ENCODE measurements at regions not wholly inside any gene's neighbourhood (a gene's known extent, or its start where the extent isn't known, plus 50 kb on each side); places are given as distances from the start of the nearest gene placed in this dataset.

DNA sequence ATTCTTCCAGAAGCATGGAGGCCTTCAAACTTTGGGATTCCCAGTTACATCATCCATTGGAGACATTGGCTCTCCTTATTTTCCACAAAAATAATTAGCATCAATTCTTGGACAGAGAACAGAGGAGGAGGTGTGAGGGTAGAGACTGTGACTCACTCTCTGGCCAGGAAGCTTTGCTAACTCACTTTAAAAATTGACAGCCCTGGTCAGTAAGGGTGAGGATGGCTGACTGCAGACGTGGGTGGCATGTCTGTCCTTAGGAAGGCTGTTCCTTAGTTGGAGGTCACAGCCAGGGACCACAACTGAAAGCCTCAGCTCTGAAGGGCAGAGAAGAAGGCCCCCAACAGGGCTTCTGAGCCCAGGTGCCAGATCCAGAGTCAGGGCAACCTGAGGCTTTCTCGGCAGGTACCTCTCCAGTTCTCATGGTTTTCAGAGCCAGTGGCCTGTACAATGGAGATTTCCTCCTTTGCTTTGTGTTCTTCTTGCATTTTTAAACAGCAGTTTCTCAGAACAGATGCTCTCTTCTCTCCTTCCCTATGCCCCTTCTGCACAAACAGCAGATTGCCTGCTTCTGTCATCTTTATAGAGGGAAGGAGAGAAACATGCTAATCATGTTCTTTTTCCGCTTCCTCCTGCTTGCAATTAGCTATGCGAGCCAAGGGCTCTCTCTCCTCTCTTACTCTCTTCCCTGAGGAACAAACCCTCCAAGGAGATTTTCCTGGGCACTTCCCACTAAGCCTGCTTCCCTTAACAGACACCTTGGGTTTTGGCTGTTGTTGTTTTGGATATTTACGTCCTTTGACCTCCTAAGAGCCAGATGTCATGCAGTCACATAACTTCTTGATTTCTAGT, 92.5 kb upstream of the ZNF366 start:
- H3K4me1 ChIP-seq (ENCODE audit: insufficient read depth, insufficient read length): no peaks in the 10 kb centered on the region
- TF ChIP-seq YY1 (IDR thresholded peaks at IDR 0.05; ENCODE audit: insufficient read depth, insufficient read length) (no peak), SUZ12 (IDR thresholded peaks at IDR 0.05; ENCODE audit: extremely low read depth, insufficient read depth, insufficient read length) (no peak), ZNF274 (IDR thresholded peaks at IDR 0.05; ENCODE audit: low read depth, low read length) (no peak)
- no peaks in the 10 kb centered on the region for H3K36me3 ChIP-seq (ENCODE audit: insufficient read depth, insufficient read length, low read length)
- H3K9me3 ChIP-seq (ENCODE audit: insufficient read depth, low read length): peaks cover 16% of the 10 kb centered on the region
- H3K27me3 ChIP-seq (ENCODE audit: insufficient read depth, insufficient read length): no peaks in the 10 kb centered on the region
- DNase-seq (ENCODE audit: low read depth, low spot score): no peak
- H3K4me3 ChIP-seq (ENCODE audit: insufficient read length, low read depth): no peak overlapping the region
- H3K9ac ChIP-seq (ENCODE audit: insufficient read length, low read depth): no peak overlapping the region

DNA sequence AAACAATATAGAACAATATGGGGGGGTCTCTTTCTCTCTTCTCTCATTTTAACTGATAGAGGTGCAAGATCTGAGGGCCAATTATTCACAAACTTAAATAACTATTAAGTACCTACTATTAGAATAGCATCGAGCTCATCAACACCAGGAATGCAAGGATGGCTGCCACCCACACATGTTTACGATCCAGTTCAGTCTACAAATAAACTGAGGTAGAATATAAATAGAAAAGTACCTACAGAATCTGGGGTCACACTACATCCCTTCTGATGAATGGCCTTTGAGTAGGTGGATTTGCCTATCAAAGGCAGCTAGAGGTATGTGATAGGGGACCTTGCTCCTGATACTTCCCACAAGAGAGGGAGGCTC, 91.8 kb upstream of the ZNF366 start:
- TF ChIP-seq ZNF274 (IDR thresholded peaks at IDR 0.05; ENCODE audit: low read depth, low read length): no peak
- no peak for TF ChIP-seq SUZ12 (IDR thresholded peaks at IDR 0.05; ENCODE audit: extremely low read depth, insufficient read depth, insufficient read length)
- no peak for TF ChIP-seq YY1 (IDR thresholded peaks at IDR 0.05; ENCODE audit: insufficient read depth, insufficient read length)
- H3K9ac ChIP-seq (ENCODE audit: insufficient read length, low read depth): no peak overlapping the region

DNA sequence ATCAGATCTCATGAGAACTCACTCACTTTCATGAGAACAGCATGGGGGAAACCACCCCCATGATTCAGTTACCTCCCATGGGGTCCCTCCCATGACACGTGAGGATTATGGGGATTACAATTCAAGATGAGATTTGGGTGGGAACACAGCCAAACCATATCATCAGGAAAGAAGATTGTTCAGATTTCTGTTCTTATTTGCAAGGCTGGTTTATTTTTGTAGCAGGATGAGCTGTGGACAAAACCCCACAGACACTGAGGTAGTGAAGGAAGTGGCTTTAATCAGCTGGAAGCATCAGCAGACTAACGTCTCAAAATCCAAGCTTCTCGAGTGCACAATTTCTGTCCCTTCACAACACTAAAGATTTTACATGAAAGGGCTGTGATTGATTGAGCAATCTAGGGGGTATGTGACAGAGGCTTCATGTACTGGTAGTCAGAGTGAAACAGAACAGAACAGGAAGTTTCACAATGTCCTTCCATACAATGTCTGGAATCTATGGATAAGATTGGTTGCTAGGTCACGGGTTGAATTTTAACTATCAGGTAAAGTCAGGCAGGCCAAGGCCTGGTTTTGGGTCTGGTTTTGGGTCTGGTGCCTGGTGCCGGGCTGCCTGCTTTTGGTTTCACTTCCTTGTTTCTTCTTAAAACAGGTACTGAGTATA, 91.3 kb upstream of the ZNF366 start:
- Histone ChIP-seq H3K4me3 (ENCODE audit: insufficient read length, low read depth) (no peak overlapping the region), H3K9ac (ENCODE audit: insufficient read length, low read depth) (no peak overlapping the region), H3K4me1 (ENCODE audit: insufficient read depth, insufficient read length) (no peaks in the 10 kb centered on the region), H3K9me3 (ENCODE audit: insufficient read depth, low read length) (peaks cover 16% of the 10 kb centered on the region), H3K36me3 (ENCODE audit: insufficient read depth, insufficient read length, low read length) (no peaks in the 10 kb centered on the region), H3K27me3 (ENCODE audit: insufficient read depth, insufficient read length) (no peaks in the 10 kb centered on the region)
- no peak for DNase-seq (ENCODE audit: low read depth, low spot score)
- TF ChIP-seq SUZ12 (IDR thresholded peaks at IDR 0.05; ENCODE audit: extremely low read depth, insufficient read depth, insufficient read length): no peak

More for the DNA sequence above, 91.8 kb upstream of the ZNF366 start:
- Histone ChIP-seq H3K27me3 (ENCODE audit: insufficient read depth, insufficient read length) (no peaks in the 10 kb centered on the region), H3K4me1 (ENCODE audit: insufficient read depth, insufficient read length) (no peaks in the 10 kb centered on the region), H3K36me3 (ENCODE audit: insufficient read depth, insufficient read length, low read length) (no peaks in the 10 kb centered on the region), H3K4me3 (ENCODE audit: insufficient read length, low read depth) (no peak overlapping the region), H3K9me3 (ENCODE audit: insufficient read depth, low read length) (peaks cover 16% of the 10 kb centered on the region)
- no peak for DNase-seq (ENCODE audit: low read depth, low spot score)

DNA sequence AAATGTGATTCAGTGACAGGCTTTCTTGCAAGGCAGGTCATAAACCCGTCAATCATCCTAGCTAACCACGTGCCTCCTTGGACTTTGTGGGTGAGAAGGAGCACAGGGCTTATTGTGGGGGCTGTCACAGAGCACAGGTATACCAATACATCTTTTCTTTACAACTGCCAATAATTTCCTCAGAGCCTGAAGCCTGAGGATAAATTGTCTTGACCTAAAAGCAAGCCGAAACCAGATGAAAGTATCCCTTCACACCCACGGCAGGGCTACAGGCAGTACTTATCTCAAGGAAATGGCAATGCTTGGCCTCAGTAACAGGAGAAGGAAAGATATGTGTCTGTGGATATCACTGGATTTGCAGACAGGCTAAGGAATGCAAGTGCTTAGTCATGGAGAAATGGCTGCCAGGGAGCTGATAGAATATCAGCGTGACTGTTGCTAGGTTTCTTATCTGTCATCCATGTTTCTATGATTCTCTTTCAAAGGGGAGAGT, 90.3 kb upstream of the ZNF366 start:
- no peak overlapping the region for H3K4me3 ChIP-seq (ENCODE audit: insufficient read length, low read depth)
- H3K27me3 ChIP-seq (ENCODE audit: insufficient read depth, insufficient read length): no peaks in the 10 kb centered on the region
- no peaks in the 10 kb centered on the region for H3K4me1 ChIP-seq (ENCODE audit: insufficient read depth, insufficient read length)
- no peaks in the 10 kb centered on the region for H3K36me3 ChIP-seq (ENCODE audit: insufficient read depth, insufficient read length, low read length)
- no peak overlapping the region for H3K9ac ChIP-seq (ENCODE audit: insufficient read length, low read depth)
- H3K9me3 ChIP-seq (ENCODE audit: insufficient read depth, low read length): peaks cover 16% of the 10 kb centered on the region
- TF ChIP-seq YY1 (IDR thresholded peaks at IDR 0.05; ENCODE audit: insufficient read depth, insufficient read length) (no peak), ZNF274 (IDR thresholded peaks at IDR 0.05; ENCODE audit: low read depth, low read length) (no peak), SUZ12 (IDR thresholded peaks at IDR 0.05; ENCODE audit: extremely low read depth, insufficient read depth, insufficient read length) (no peak)
- no peak for DNase-seq (ENCODE audit: low read depth, low spot score)

DNA sequence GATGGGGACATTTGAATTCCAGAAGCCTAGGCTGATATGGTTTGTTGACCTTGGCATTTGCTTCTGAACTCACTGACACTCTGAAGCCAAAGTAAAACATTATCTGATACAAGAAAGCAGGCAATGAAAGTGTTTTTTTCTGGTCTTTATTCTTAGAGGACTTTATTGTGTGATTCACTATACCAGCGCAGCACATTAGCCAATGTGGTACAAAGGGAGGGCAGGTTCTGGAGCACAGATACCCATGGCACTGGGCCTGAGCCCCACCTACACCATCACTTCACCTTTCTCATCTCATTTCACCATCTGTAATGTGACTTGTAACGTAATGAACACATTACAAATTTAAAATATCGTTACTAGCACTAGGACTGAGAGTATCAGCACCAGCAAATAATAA, 89.7 kb upstream of the ZNF366 start:
- H3K36me3 ChIP-seq (ENCODE audit: insufficient read depth, insufficient read length, low read length): no peaks in the 10 kb centered on the region
- no peak overlapping the region for H3K9ac ChIP-seq (ENCODE audit: insufficient read length, low read depth)

DNA sequence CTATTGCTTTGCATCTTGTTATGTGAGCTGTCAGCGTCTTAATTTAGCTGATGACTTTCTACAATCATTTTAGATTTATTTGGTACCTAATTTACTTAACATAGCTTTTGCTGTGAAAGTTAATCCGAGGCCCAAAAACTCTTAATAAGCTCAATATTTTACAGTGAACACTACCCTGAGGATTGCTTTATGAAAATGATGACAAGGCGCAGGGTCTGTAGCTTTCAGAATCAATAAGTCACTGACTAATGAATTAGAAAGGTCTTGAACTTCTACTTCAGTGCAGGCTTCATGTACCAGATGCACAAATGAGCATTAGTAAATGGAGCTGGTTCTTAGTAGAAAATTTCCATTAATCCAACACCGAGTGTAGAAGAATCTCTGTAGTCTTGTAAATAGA, 81.4 kb upstream of the ZNF366 start:
- H3K9me3 ChIP-seq (ENCODE audit: insufficient read depth, low read length): no peaks in the 10 kb centered on the region
- H3K4me1 ChIP-seq (ENCODE audit: insufficient read depth, insufficient read length): no peaks in the 10 kb centered on the region
- H3K4me3 ChIP-seq (ENCODE audit: insufficient read length, low read depth): no peak overlapping the region
- DNase-seq (ENCODE audit: low read depth, low spot score): no peak
- no peaks in the 10 kb centered on the region for H3K36me3 ChIP-seq (ENCODE audit: insufficient read depth, insufficient read length, low read length)
- TF ChIP-seq ZNF274 (IDR thresholded peaks at IDR 0.05; ENCODE audit: low read depth, low read length) (no peak), SUZ12 (IDR thresholded peaks at IDR 0.05; ENCODE audit: extremely low read depth, insufficient read depth, insufficient read length) (no peak), YY1 (IDR thresholded peaks at IDR 0.05; ENCODE audit: insufficient read depth, insufficient read length) (no peak)
- H3K9ac ChIP-seq (ENCODE audit: insufficient read length, low read depth): no peak overlapping the region
- H3K27me3 ChIP-seq (ENCODE audit: insufficient read depth, insufficient read length): no peaks in the 10 kb centered on the region

More for the DNA sequence above, 89.7 kb upstream of the ZNF366 start:
- Histone ChIP-seq H3K4me1 (ENCODE audit: insufficient read depth, insufficient read length) (no peaks in the 10 kb centered on the region), H3K9me3 (ENCODE audit: insufficient read depth, low read length) (peaks cover 16% of the 10 kb centered on the region), H3K27me3 (ENCODE audit: insufficient read depth, insufficient read length) (no peaks in the 10 kb centered on the region), H3K4me3 (ENCODE audit: insufficient read length, low read depth) (no peak overlapping the region)
- no peak for DNase-seq (ENCODE audit: low read depth, low spot score)
- no peak for TF ChIP-seq ZNF274 (IDR thresholded peaks at IDR 0.05; ENCODE audit: low read depth, low read length)
- TF ChIP-seq YY1 (IDR thresholded peaks at IDR 0.05; ENCODE audit: insufficient read depth, insufficient read length): no peak
- TF ChIP-seq SUZ12 (IDR thresholded peaks at IDR 0.05; ENCODE audit: extremely low read depth, insufficient read depth, insufficient read length): no peak

DNA sequence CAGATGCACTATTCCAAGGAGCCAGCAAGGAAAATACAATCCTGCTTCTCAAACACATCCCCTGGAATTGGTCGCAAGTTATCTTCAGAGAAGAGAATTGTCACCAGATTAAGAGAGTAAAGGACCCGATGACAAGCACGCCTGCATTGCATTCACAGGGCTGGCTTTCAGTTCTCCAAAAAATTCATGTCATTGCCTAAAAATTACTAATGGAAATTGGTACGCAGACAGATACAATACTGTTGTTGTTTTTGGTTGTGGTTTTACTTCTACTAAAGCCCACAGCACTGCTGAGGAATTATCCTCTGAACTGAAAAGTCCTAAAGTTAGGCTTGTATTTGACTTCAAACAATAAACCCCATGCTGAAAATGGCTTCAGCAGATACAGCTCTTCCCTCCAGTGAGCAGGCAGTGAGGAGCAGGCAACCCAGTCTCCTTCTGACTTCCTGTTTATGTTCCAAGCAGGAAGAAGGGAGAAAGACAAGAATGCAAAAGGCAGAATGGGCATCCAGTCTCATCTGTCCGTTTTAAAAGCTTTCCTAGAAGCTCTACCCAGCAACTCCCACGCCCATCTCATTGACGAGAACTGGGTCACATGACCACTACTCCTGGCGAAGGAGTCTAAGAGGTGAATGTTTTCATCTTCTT, 80.6 kb upstream of the ZNF366 start:
- Histone ChIP-seq H3K9ac (ENCODE audit: insufficient read length, low read depth) (no peak overlapping the region), H3K36me3 (ENCODE audit: insufficient read depth, insufficient read length, low read length) (no peaks in the 10 kb centered on the region), H3K27me3 (ENCODE audit: insufficient read depth, insufficient read length) (no peaks in the 10 kb centered on the region), H3K4me3 (ENCODE audit: insufficient read length, low read depth) (no peak overlapping the region), H3K4me1 (ENCODE audit: insufficient read depth, insufficient read length) (no peaks in the 10 kb centered on the region), H3K9me3 (ENCODE audit: insufficient read depth, low read length) (no peaks in the 10 kb centered on the region)
- no peak for TF ChIP-seq YY1 (IDR thresholded peaks at IDR 0.05; ENCODE audit: insufficient read depth, insufficient read length)
- TF ChIP-seq ZNF274 (IDR thresholded peaks at IDR 0.05; ENCODE audit: low read depth, low read length): no peak
- no peak for TF ChIP-seq SUZ12 (IDR thresholded peaks at IDR 0.05; ENCODE audit: extremely low read depth, insufficient read depth, insufficient read length)
- no peak for DNase-seq (ENCODE audit: low read depth, low spot score)

Data from NT2/D1 (cell line).